ENCODE measurements at regions not wholly inside any gene's neighbourhood (a gene's known extent, or its start where the extent isn't known, plus 50 kb on each side); places are given as distances from the start of the nearest gene placed in this dataset.

GRCh38 chr5:158033724-158034123 is 174.8 kb upstream of the CLINT1 start:
- Histone ChIP-seq H3K36me3 (no peaks in the 10 kb centered on the region), H3K27ac (no peak overlapping the region), H3K27me3 (no peaks in the 10 kb centered on the region), H3K4me3 (no peak overlapping the region), H3K9me3 (peaks cover 0 to 14% of the 10 kb centered on the region in 2 donors), H3K4me1 (no peaks in the 10 kb centered on the region)
- DNase-seq (ENCODE audit: low spot score) = no peak
- TF ChIP-seq CTCF (IDR thresholded peaks at IDR 0.05) = no peak

- Histone ChIP-seq H3K27ac (no peak overlapping the region), H3K4me1 (no peaks in the 10 kb centered on the region), H3K27me3 (no peaks in the 10 kb centered on the region), H3K4me3 (no peak overlapping the region), H3K9me3 (peaks cover 0 to 14% of the 10 kb centered on the region in 2 donors), H3K36me3 (no peaks in the 10 kb centered on the region)
- DNase-seq (ENCODE audit: low spot score) = no peak
- no peak for TF ChIP-seq CTCF (IDR thresholded peaks at IDR 0.05)
Measured at GRCh38 chr5:158033076-158033475, 174.1 kb upstream of the CLINT1 start.

- H3K4me3 ChIP-seq = no peak overlapping the region
- no peak for DNase-seq (ENCODE audit: low spot score)
- TF ChIP-seq CTCF (IDR thresholded peaks at IDR 0.05) = no peak
- H3K27me3 ChIP-seq = no peaks in the 10 kb centered on the region
- no peaks in the 10 kb centered on the region for H3K4me1 ChIP-seq
- peaks cover 0 to 14% of the 10 kb centered on the region in 2 donors for H3K9me3 ChIP-seq
- no peaks in the 10 kb centered on the region for H3K36me3 ChIP-seq
- H3K27ac ChIP-seq = no peak overlapping the region
Measured at GRCh38 chr5:158032246-158032645, 173.3 kb upstream of the CLINT1 start.

GRCh38 chr5:158027806-158028775 is 169.1 kb upstream of the CLINT1 start:
- no peak overlapping the region for H3K27ac ChIP-seq
- H3K4me3 ChIP-seq = no peak overlapping the region
- no peaks in the 10 kb centered on the region for H3K27me3 ChIP-seq
- no peaks in the 10 kb centered on the region for H3K9me3 ChIP-seq
- DNase-seq (ENCODE audit: low spot score) = no peak
- no peak for TF ChIP-seq CTCF (IDR thresholded peaks at IDR 0.05)
- H3K36me3 ChIP-seq = no peaks in the 10 kb centered on the region
- no peaks in the 10 kb centered on the region for H3K4me1 ChIP-seq

- Histone ChIP-seq H3K9me3 (no peaks in the 10 kb centered on the region), H3K27ac (no peak overlapping the region), H3K36me3 (no peaks in the 10 kb centered on the region), H3K4me1 (no peaks in the 10 kb centered on the region), H3K27me3 (no peaks in the 10 kb centered on the region), H3K4me3 (no peak overlapping the region)
- no peak for TF ChIP-seq CTCF (IDR thresholded peaks at IDR 0.05)
- no peak for DNase-seq (ENCODE audit: low spot score)
Measured at GRCh38 chr5:158026304-158027031, 167.5 kb upstream of the CLINT1 start.
